DOHH2 (cell line): ENCODE measurements at regions not wholly inside any gene's neighbourhood (a gene's known extent, or its start where the extent isn't known, plus 50 kb on each side); places are given as distances from the start of the nearest gene placed in this dataset.

Experiments
- H3F3A ChIP-seq: fragments of 200-600 bp; sonication (generic), shearing (Covaris generic); 2 replicates; pipeline ENCODE4 v1.6.0; 2016; ENCODE audit warnings: antibody characterized with exemption, mild to moderate bottlenecking; ENCODE audit not compliant: control insufficient read depth, insufficient read depth
- H3K27ac ChIP-seq: fragments of 200-600 bp; sonication (generic); 2 replicates; pipeline ENCODE4 v1.5.1; 2014; ENCODE audit warnings: low read depth, mild to moderate bottlenecking, low read length, moderate library complexity
- H3K27me3 ChIP-seq: fragments of 200-600 bp; sonication (generic); 2 replicates; pipeline ENCODE4 v1.6.1; 2014; ENCODE audit warnings: mild to moderate bottlenecking, low read length, mixed read lengths; ENCODE audit not compliant: control insufficient read depth
- H3K36me3 ChIP-seq: fragments of 200-600 bp; sonication (generic); 2 replicates; pipeline ENCODE4 v1.6.1; 2014; ENCODE audit warnings: mild to moderate bottlenecking, low read length, moderate library complexity, mixed read lengths; ENCODE audit not compliant: control insufficient read depth
- H3K4me1 ChIP-seq: fragments of 200-600 bp; sonication (generic); 2 replicates; pipeline ENCODE4 v1.6.1; 2014; ENCODE audit warnings: mild to moderate bottlenecking, low read length, mixed read lengths; ENCODE audit not compliant: control insufficient read depth
- H3K4me2 ChIP-seq: fragments of 200-600 bp; sonication (generic); 2 replicates; pipeline ENCODE4 v1.6.0; 2014; ENCODE audit warnings: mild to moderate bottlenecking, low read length, moderate library complexity
- H3K4me3 ChIP-seq: fragments of 200-600 bp; sonication (generic); 2 replicates; pipeline ENCODE4 v1.5.1; 2014; ENCODE audit warnings: mild to moderate bottlenecking, low read length, mixed read lengths
- H3K79me2 ChIP-seq: fragments of 200-600 bp; sonication (generic); 2 replicates; pipeline ENCODE4 v1.6.1; 2014; ENCODE audit warnings: mild to moderate bottlenecking, low read length, mixed read lengths; ENCODE audit not compliant: control insufficient read depth
- H3K9me2 ChIP-seq: fragments of 200-600 bp; sonication (generic); replicated peaks from 2 replicates; pipeline ENCODE4 v1.6.1; 2014; ENCODE audit warnings: mild to moderate bottlenecking, low read length, mixed read lengths; ENCODE audit not compliant: control insufficient read depth
- H3K9me3 ChIP-seq: fragments of 200-600 bp; sonication (generic); 2 replicates; pipeline ENCODE4 v1.6.1; 2014; ENCODE audit warnings: antibody characterized with exemption, low read length, mixed read lengths; ENCODE audit not compliant: control insufficient read depth, insufficient read depth
- H4K20me1 ChIP-seq: fragments of 200-600 bp; sonication (generic); 2 replicates; pipeline ENCODE4 v1.6.0; 2014; ENCODE audit warnings: low read depth, mild to moderate bottlenecking, antibody characterized with exemption, low read length, moderate library complexity; ENCODE audit not compliant: control insufficient read depth, insufficient read depth
- CTCF ChIP-seq: fragments of 200-600 bp; sonication (generic); IDR thresholded peaks from one replicate; pipeline ENCODE4 v1.5.1; 2014; ENCODE audit warnings: antibody characterized with exemption, mild to moderate bottlenecking, low read depth, low read length; ENCODE audit not compliant: poor library complexity, severe bottlenecking
- EZH2phosphoT487 ChIP-seq: fragments of 200-600 bp; sonication (generic); IDR thresholded peaks from 2 replicates; pipeline ENCODE4 v1.6.1; 2017; ENCODE audit warnings: borderline replicate concordance, mild to moderate bottlenecking, antibody characterized with exemption, low read length, moderate library complexity, mixed read lengths

- Histone ChIP-seq H3K27ac (no peak overlapping the region), H3K9me3 (no peaks in the 10 kb centered on the region), H4K20me1 (no peaks in the 10 kb centered on the region), H3K4me2 (no peak overlapping the region), H3K27me3 (peaks cover 31% of the 10 kb centered on the region), H3K36me3 (no peaks in the 10 kb centered on the region), H3K4me3 (no peak overlapping the region), H3K4me1 (no peaks in the 10 kb centered on the region), H3F3A (peaks cover 4% of the 10 kb centered on the region; the same call in 1 of the 2 replicates), H3K9me2 (no peaks in the 10 kb centered on the region), H3K79me2 (no peaks in the 10 kb centered on the region)
- TF ChIP-seq EZH2phosphoT487 (no peak), CTCF (no peak)
Measured at GRCh38 chr13:27371932-27372331, 52.5 kb upstream of the GTF3A start.

GRCh38 chr13:27372896-27373295 is 51.5 kb upstream of the GTF3A start:
- Histone ChIP-seq H3F3A (peaks cover 4% of the 10 kb centered on the region; the same call in 1 of the 2 replicates), H3K4me2 (no peak overlapping the region), H3K4me3 (no peak overlapping the region), H3K36me3 (no peaks in the 10 kb centered on the region), H4K20me1 (no peaks in the 10 kb centered on the region), H3K4me1 (no peaks in the 10 kb centered on the region), H3K9me3 (no peaks in the 10 kb centered on the region), H3K79me2 (no peaks in the 10 kb centered on the region), H3K9me2 (no peaks in the 10 kb centered on the region), H3K27me3 (peaks cover 24% of the 10 kb centered on the region), H3K27ac (no peak overlapping the region)
- TF ChIP-seq CTCF (no peak), EZH2phosphoT487 (no peak)

GRCh38 chr13:27374126-27374613 is 50.2 kb upstream of the GTF3A start:
- Histone ChIP-seq H3K4me1 (no peaks in the 10 kb centered on the region), H3K9me2 (no peaks in the 10 kb centered on the region), H3K36me3 (no peaks in the 10 kb centered on the region), H3K79me2 (no peaks in the 10 kb centered on the region), H3K27ac (no peak overlapping the region), H4K20me1 (no peaks in the 10 kb centered on the region), H3K4me3 (no peak overlapping the region), H3K4me2 (no peak overlapping the region), H3K27me3 (peaks cover 23% of the 10 kb centered on the region), H3K9me3 (no peaks in the 10 kb centered on the region), H3F3A (peaks cover 4% of the 10 kb centered on the region; the same call in 1 of the 2 replicates)
- TF ChIP-seq CTCF (no peak), EZH2phosphoT487 (no peak)
